OCI-LY1 (cell line): ENCODE measurements at regions not wholly inside any gene's neighbourhood (a gene's known extent, or its start where the extent isn't known, plus 50 kb on each side); places are given as distances from the start of the nearest gene placed in this dataset.

Source experiments
- CTCF ChIP-seq: fragments of 200-600 bp; sonication (generic), shearing (Covaris generic); IDR thresholded peaks from 2 replicates; pipeline ENCODE4 v1.5.1; 2017; ENCODE audit warnings: mild to moderate bottlenecking, antibody characterized with exemption, low read length, moderate library complexity, mixed read lengths
- EZH2 ChIP-seq: fragments of 200-600 bp; sonication (generic), shearing (Covaris generic); IDR thresholded peaks from 2 replicates; pipeline ENCODE4 v1.8.0; 2017; ENCODE audit warnings: borderline replicate concordance, mixed run types, mild to moderate bottlenecking, antibody characterized with exemption, low read length, moderate library complexity, mixed read lengths

GRCh38 chr18:75836516-75836915, 409.0 kb upstream of the SMIM21 start:
- TF ChIP-seq CTCF: no peak
- no peak for TF ChIP-seq EZH2
